ENCODE measurements at regions not wholly inside any gene's neighbourhood (a gene's known extent, or its start where the extent isn't known, plus 50 kb on each side); places are given as distances from the start of the nearest gene placed in this dataset.
"Not testable (repeated sequence)": the region's sequence is repeated elsewhere in the genome, so short reads cannot be mapped to it uniquely, and the experiment has no call there.

- FAIRE-seq: peak; percentile 60
- DNase-seq (ENCODE audit: insufficient read length, low spot score): no peak
These were observed 71.7 kb upstream of the RAP1B start for GRCh38 chr12:68538726-68539614.

- no peak for DNase-seq (ENCODE audit: insufficient read length, low spot score)
These were observed 71.1 kb upstream of the RAP1B start for GRCh38 chr12:68539615-68539952.

GRCh38 chr12:68540768-68541167 lies 69.9 kb upstream of the RAP1B start:
- not testable (repeated sequence) for DNase-seq (ENCODE audit: insufficient read length, low spot score); FAIRE-seq

More at GRCh38 chr12:68539615-68539952, 71.1 kb upstream of the RAP1B start:
- no peak for FAIRE-seq

- DNase-seq (ENCODE audit: insufficient read length, low spot score); FAIRE-seq: not testable (repeated sequence)
These were observed 63.4 kb upstream of the RAP1B start for GRCh38 chr12:68547318-68547717.

- not testable (repeated sequence) for DNase-seq (ENCODE audit: insufficient read length, low spot score)
These were observed 58.0 kb upstream of the RAP1B start for GRCh38 chr12:68552605-68553195.

GRCh38 chr12:68557011-68557730 lies 53.5 kb upstream of the RAP1B start:
- FAIRE-seq (no peak), DNase-seq (ENCODE audit: insufficient read length, low spot score) (no peak)

More at GRCh38 chr12:68552605-68553195, 58.0 kb upstream of the RAP1B start:
- not testable (repeated sequence) for FAIRE-seq

GRCh38 chr12:68559246-68559645 lies 51.5 kb upstream of the RAP1B start:
- peak; percentile 35 for FAIRE-seq
- DNase-seq (ENCODE audit: insufficient read length, low spot score): no peak

- FAIRE-seq (no peak), DNase-seq (ENCODE audit: insufficient read length, low spot score) (no peak)
These were observed 50.5 kb upstream of the RAP1B start for GRCh38 chr12:68559984-68560850.

- no peak for FAIRE-seq
- DNase-seq (ENCODE audit: insufficient read length, low spot score): no peak
These were observed 49.8 kb upstream of the RAP1B start for GRCh38 chr12:68560851-68561422.

Measured in GM19239 (cell line).